DOHH2 (cell line): ENCODE measurements at regions not wholly inside any gene's neighbourhood (a gene's known extent, or its start where the extent isn't known, plus 50 kb on each side); places are given as distances from the start of the nearest gene placed in this dataset.
"Not testable (repeated sequence)": the region's sequence is repeated elsewhere in the genome, so short reads cannot be mapped to it uniquely, and the experiment has no call there.

Experiments used
- H3F3A ChIP-seq: fragments of 200-600 bp; sonication (generic), shearing (Covaris generic); 2 replicates; pipeline ENCODE4 v1.6.0; 2016; ENCODE audit warnings: antibody characterized with exemption, mild to moderate bottlenecking; ENCODE audit not compliant: control insufficient read depth, insufficient read depth
- H3K27ac ChIP-seq: fragments of 200-600 bp; sonication (generic); 2 replicates; pipeline ENCODE4 v1.5.1; 2014; ENCODE audit warnings: low read depth, mild to moderate bottlenecking, low read length, moderate library complexity
- H3K27me3 ChIP-seq: fragments of 200-600 bp; sonication (generic); 2 replicates; pipeline ENCODE4 v1.6.1; 2014; ENCODE audit warnings: mild to moderate bottlenecking, low read length, mixed read lengths; ENCODE audit not compliant: control insufficient read depth
- H3K36me3 ChIP-seq: fragments of 200-600 bp; sonication (generic); 2 replicates; pipeline ENCODE4 v1.6.1; 2014; ENCODE audit warnings: mild to moderate bottlenecking, low read length, moderate library complexity, mixed read lengths; ENCODE audit not compliant: control insufficient read depth
- H3K4me1 ChIP-seq: fragments of 200-600 bp; sonication (generic); 2 replicates; pipeline ENCODE4 v1.6.1; 2014; ENCODE audit warnings: mild to moderate bottlenecking, low read length, mixed read lengths; ENCODE audit not compliant: control insufficient read depth
- H3K4me2 ChIP-seq: fragments of 200-600 bp; sonication (generic); 2 replicates; pipeline ENCODE4 v1.6.0; 2014; ENCODE audit warnings: mild to moderate bottlenecking, low read length, moderate library complexity
- H3K4me3 ChIP-seq: fragments of 200-600 bp; sonication (generic); 2 replicates; pipeline ENCODE4 v1.5.1; 2014; ENCODE audit warnings: mild to moderate bottlenecking, low read length, mixed read lengths
- H3K79me2 ChIP-seq: fragments of 200-600 bp; sonication (generic); 2 replicates; pipeline ENCODE4 v1.6.1; 2014; ENCODE audit warnings: mild to moderate bottlenecking, low read length, mixed read lengths; ENCODE audit not compliant: control insufficient read depth
- H3K9me2 ChIP-seq: fragments of 200-600 bp; sonication (generic); replicated peaks from 2 replicates; pipeline ENCODE4 v1.6.1; 2014; ENCODE audit warnings: mild to moderate bottlenecking, low read length, mixed read lengths; ENCODE audit not compliant: control insufficient read depth
- H3K9me3 ChIP-seq: fragments of 200-600 bp; sonication (generic); 2 replicates; pipeline ENCODE4 v1.6.1; 2014; ENCODE audit warnings: antibody characterized with exemption, low read length, mixed read lengths; ENCODE audit not compliant: control insufficient read depth, insufficient read depth
- H4K20me1 ChIP-seq: fragments of 200-600 bp; sonication (generic); 2 replicates; pipeline ENCODE4 v1.6.0; 2014; ENCODE audit warnings: low read depth, mild to moderate bottlenecking, antibody characterized with exemption, low read length, moderate library complexity; ENCODE audit not compliant: control insufficient read depth, insufficient read depth
- EZH2phosphoT487 ChIP-seq: fragments of 200-600 bp; sonication (generic); IDR thresholded peaks from 2 replicates; pipeline ENCODE4 v1.6.1; 2017; ENCODE audit warnings: borderline replicate concordance, mild to moderate bottlenecking, antibody characterized with exemption, low read length, moderate library complexity, mixed read lengths
- TF ChIP-seq, protein P1 (sequence below): fragments of 200-600 bp; sonication (generic); IDR thresholded peaks from one replicate; pipeline ENCODE4 v1.5.1; 2014; ENCODE audit warnings: antibody characterized with exemption, mild to moderate bottlenecking, low read depth, low read length; ENCODE audit not compliant: poor library complexity, severe bottlenecking

DNA sequence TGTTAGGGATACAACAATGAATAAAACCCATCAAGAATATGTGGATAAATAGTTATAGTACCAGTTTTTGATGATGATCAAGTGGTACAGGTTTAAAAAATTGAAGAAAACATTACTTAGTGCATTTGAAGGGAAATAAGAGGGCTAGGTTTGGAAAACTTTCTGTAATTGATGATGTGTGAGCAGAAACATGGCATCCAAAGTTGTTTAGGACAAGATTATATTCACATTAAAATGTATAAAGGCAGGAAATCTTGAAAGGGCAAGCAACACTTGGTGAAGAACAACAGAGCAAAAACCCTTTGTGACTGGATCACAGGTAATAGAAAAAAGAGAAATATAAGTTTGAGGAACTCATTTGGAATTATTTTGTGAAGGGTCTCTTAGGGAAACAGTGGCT is 572.3 kb upstream of the RAG2 start:
- Histone ChIP-seq H3K79me2 (no peaks in the 10 kb centered on the region), H3K9me3 (no peaks in the 10 kb centered on the region), H3K4me1 (no peaks in the 10 kb centered on the region), H3K4me2 (no peak overlapping the region), H3K4me3 (no peak overlapping the region), H3K36me3 (no peaks in the 10 kb centered on the region), H3K27me3 (no peaks in the 10 kb centered on the region), H3K27ac (no peak overlapping the region), H3K9me2 (no peaks in the 10 kb centered on the region), H4K20me1 (no peaks in the 10 kb centered on the region), H3F3A (no peaks in the 10 kb centered on the region)
- TF ChIP-seq, protein P1, sequence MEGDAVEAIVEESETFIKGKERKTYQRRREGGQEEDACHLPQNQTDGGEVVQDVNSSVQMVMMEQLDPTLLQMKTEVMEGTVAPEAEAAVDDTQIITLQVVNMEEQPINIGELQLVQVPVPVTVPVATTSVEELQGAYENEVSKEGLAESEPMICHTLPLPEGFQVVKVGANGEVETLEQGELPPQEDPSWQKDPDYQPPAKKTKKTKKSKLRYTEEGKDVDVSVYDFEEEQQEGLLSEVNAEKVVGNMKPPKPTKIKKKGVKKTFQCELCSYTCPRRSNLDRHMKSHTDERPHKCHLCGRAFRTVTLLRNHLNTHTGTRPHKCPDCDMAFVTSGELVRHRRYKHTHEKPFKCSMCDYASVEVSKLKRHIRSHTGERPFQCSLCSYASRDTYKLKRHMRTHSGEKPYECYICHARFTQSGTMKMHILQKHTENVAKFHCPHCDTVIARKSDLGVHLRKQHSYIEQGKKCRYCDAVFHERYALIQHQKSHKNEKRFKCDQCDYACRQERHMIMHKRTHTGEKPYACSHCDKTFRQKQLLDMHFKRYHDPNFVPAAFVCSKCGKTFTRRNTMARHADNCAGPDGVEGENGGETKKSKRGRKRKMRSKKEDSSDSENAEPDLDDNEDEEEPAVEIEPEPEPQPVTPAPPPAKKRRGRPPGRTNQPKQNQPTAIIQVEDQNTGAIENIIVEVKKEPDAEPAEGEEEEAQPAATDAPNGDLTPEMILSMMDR: no peak

DNA sequence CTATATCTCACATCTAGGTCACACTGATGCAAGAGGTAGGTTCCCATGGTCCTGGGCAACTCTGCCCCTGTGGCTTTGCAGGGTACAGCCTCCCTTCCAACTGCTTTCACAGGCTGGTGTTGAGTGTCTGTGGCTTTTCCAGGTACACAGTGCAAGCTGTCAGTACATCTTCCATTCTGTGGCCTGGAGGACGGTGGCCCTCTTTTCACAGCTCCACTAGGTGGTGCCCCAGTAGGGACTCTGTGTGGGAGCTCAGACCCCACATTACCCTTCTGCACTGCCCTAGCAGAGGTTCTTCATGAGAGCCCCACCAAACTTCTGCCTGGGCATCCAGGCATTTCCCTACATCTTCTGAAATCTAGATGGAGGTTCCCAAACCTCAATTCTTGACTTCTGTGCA is 547.4 kb upstream of the RAG2 start:
- H3K9me2 ChIP-seq, H3K4me3 ChIP-seq, H3K4me1 ChIP-seq, H3K4me2 ChIP-seq, H3K27me3 ChIP-seq, H3K27ac ChIP-seq, H3K79me2 ChIP-seq, H3K36me3 ChIP-seq, H3F3A ChIP-seq, H3K9me3 ChIP-seq, H4K20me1 ChIP-seq: not testable (repeated sequence)

DNA sequence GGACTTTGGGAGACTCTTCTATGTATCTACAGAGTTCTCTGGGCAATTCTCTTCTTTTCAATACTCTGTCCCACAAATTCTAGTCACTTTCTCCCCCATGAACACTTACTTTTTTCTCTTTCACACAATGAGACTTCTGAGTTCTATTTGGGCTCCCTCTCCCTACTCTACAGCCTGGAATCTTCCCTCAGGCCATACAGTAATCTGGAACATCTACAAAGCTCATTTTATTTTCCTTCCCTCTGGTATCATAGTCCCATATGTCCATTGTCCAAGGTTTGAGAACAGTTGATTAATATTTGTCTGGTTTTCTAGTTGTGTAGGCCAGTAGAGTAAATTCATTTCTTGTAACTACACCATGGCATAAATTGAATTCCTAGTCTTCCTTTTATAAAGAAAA is 544.6 kb upstream of the RAG2 start:
- Histone ChIP-seq H3K27me3 (no peaks in the 10 kb centered on the region), H3K36me3 (no peaks in the 10 kb centered on the region), H3K4me1 (no peaks in the 10 kb centered on the region), H3K27ac (no peak overlapping the region), H3K79me2 (no peaks in the 10 kb centered on the region), H3F3A (no peaks in the 10 kb centered on the region), H3K4me2 (no peak overlapping the region), H3K9me2 (no peaks in the 10 kb centered on the region), H3K9me3 (no peaks in the 10 kb centered on the region), H3K4me3 (no peak overlapping the region), H4K20me1 (no peaks in the 10 kb centered on the region)
- TF ChIP-seq EZH2phosphoT487: no peak

DNA sequence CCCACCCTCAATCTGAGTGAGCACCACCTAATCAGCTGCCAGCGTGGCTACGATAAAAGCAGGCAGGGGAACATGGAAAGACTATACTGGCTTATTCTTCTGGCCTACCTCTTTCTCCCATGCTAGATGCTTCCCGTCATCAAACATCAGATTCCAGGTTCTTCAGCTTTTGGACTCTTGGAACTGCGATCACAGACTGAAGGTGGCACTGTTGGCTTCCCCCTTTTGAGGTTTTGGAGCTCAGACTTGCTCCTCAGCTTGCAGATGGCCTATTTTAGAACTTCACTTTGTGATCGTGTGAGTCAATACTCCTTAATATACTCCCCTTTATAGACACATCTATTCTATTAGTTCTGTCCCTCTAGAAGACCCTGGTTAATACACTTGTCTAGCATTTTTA is 543.7 kb upstream of the RAG2 start:
- H3K27me3 ChIP-seq: no peaks in the 10 kb centered on the region
- TF ChIP-seq, protein P1: no peak
- no peak for TF ChIP-seq EZH2phosphoT487
- no peak overlapping the region for H3K4me3 ChIP-seq
- no peaks in the 10 kb centered on the region for H3K36me3 ChIP-seq
- H3K27ac ChIP-seq: no peak overlapping the region
- no peaks in the 10 kb centered on the region for H3K9me3 ChIP-seq
- no peaks in the 10 kb centered on the region for H3K4me1 ChIP-seq
- no peaks in the 10 kb centered on the region for H3K9me2 ChIP-seq
- H3F3A ChIP-seq: no peaks in the 10 kb centered on the region
- H3K79me2 ChIP-seq: no peaks in the 10 kb centered on the region
- H3K4me2 ChIP-seq: no peak overlapping the region
- H4K20me1 ChIP-seq: no peaks in the 10 kb centered on the region

DNA sequence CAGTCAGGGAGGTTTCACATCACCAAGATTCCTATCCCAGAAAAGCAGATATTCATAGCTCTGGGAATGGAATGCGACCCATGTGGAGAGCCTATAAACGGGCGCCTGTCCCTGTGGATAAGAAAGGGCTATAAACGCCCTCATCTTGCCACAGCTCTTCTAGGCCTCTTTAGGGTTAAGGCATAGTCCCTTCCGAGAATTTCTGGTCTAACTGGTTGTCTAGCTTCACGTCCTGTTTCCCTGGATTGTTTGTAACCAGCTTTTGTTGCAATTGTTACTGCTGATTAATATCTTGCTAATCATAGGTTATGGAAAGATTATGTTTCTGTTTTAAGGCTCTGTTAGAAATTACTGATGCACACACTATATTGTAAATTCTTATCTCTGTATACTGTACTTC is 537.6 kb upstream of the RAG2 start:
- not testable (repeated sequence) for H3K9me3 ChIP-seq, H3K9me2 ChIP-seq, H3K36me3 ChIP-seq, H3F3A ChIP-seq, H3K27me3 ChIP-seq, H3K4me1 ChIP-seq, H4K20me1 ChIP-seq, H3K27ac ChIP-seq, H3K4me2 ChIP-seq, H3K4me3 ChIP-seq, H3K79me2 ChIP-seq
